GM21717 (cell line): ENCODE measurements at regions not wholly inside any gene's neighbourhood (a gene's known extent, or its start where the extent isn't known, plus 50 kb on each side); places are given as distances from the start of the nearest gene placed in this dataset.
"Not testable (repeated sequence)": the region's sequence is repeated elsewhere in the genome, so short reads cannot be mapped to it uniquely, and the experiment has no call there.

ENCODE experiments used
- ATAC-seq: cut with Tn5 transposase; IDR thresholded peaks from one replicate; pipeline ENCODE4 v1.9.1; 2021; ENCODE audit warnings: mild to moderate bottlenecking, moderate library complexity; ENCODE audit not compliant: unreplicated experiment

GRCh38 chr4:128457726-128458125 is 170.1 kb upstream of the PGRMC2 start:
- no peak for ATAC-seq

GRCh38 chr4:128456171-128456570 is 168.6 kb upstream of the PGRMC2 start:
- ATAC-seq, result no peak

DNA sequence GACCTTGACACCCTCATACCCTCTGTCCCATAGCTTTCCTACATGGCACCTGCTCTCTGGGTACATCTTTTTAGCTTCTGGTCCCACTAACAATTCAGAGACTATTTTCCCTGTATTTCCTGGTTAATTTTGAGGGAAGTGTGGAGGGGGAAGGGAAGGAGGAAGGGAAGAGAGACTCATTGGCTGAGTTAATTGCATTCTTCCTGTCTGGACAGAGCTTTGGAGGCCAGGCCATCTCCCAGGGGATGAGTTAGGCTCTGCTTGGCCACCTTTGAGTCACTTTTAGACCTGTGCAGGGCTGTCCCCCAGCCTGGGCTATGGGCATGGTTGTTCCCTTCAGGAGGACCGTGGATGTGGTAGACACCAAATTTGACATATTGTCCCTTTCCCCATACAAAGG is 167.9 kb upstream of the PGRMC2 start:
- ATAC-seq, result no peak

- ATAC-seq, result no peak
Measured at GRCh38 chr4:128454881-128455280, 167.3 kb upstream of the PGRMC2 start.

DNA sequence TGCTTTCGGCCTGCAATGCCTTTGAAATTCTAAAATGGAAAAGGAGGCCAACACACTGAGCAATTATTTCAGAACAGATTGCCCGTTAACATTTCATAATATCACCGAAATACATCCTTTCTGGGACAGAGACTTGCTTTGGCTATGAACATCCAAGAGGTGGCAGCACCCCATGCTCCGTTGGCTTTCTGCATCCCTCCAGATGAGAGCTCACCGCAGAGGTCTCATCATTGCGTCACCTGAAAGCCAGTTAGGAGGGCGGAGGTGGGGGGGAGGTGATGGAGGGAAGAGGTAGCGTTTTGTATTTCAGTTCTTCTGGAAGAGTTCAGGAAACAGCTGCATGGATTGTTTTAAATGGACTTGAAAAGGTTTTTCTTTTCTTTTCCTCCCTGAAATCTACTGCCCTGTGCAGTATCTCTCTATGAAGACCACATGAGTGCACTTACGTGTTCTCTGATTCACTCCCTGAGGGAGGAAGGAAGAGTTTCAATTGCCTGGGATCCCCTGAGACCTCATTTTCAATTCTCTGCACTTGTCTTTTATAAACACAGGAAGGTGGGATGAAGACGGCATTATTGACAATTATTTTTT is 166.8 kb upstream of the PGRMC2 start:
- ATAC-seq, result peak; percentile 99

DNA sequence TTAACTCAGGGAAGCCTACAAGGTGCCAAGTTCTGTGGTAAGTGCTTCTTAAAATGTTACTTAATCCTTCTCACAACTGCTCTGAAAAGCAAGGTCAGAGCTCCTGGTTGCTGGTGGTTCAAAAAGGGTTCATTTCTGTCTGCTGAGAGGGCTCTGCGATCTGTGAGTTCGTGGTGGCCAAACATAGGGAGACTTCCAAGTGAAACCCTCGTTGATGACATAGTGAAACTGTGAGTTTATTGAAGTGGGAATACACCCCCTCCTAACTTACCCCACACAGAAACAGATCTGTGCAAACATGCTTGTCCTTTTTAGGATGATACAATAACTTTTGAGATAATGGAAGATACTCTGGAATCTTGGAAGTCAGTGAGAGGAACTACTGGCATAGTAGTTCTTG is 164.8 kb upstream of the PGRMC2 start:
- no peak for ATAC-seq

DNA sequence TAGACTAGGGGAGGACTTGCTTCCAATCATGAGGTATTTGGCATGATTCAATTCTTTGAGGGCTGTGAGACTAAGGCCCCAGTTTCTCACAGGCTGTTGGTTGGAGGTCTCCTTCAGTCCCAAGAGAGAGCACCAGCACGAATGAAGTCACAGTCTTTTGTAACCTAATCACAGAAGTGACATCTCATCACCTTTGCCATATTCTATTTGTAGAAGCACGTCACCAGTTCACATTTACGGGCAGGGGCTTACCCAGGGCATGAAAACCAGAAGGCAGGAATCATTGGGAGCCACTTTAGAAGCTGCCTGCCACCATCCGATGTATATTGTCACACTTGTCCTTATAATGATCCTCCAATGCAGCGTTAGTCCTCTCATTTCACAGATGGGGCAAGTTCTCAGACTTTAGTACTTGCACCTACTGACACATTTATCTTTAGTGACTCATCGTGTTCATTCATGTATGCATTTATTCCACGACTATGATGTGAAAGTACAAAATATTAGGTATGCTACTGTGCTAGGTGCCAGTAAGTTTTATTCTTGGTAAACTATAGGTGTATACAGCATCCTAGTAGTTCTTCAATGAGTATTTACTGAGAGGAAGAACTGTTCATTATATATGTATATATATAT is 163.8 kb upstream of the PGRMC2 start:
- no peak for ATAC-seq

DNA sequence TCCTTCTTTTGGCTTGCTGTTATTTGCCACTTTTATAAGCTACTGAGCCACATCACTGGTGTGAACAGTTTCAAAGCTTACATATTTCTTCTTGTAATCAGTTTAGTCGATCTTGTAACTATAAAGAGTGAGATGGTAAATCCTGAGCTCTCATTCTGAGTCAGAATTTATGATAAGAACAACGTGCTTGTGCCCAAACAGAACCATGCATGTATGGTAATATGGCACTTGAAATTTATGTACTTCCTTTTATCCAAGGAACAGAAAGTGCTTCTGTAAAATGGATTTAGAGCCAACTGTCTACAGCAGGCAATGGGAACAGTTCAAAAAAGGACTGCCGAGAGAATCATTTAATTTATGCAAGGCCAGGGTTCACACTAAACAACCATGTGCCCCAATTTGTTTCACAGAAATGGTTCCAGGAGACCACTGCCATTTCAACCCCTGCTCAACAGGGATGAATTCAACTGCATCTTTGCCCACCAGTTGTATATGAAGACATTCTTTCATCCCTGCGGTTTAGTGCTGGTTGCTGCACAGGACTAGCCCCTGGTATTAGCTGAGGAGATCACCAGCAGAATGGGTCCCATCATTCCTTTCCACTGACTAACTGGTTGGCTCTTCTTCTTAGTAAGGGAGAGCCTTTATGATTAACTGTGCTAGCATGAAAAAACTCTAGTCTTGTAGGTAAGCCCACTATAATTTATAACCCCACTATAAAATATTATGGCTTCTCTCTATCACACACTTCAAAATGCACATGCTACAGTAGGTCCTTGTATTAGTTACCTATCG is 162.9 kb upstream of the PGRMC2 start:
- ATAC-seq, result no peak

DNA sequence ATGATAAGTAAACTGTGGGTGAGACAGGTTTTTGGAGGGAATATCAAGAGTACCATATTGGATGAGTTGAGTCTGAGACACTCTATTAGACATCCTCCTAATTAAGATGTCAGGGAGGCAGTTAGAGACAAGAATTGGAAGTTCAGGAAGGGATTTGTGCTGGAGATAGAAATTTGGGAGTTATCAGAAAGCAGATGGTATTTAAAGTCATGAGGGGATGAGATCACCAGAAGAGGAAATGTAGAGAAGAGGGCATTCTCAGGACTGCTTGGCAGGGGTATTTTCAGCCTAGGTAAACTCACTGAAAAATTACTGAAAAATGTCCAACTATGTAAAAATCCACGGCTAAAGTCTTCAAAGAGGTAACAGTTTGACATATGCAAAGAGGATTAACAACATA is 161.6 kb upstream of the PGRMC2 start:
- no peak for ATAC-seq

DNA sequence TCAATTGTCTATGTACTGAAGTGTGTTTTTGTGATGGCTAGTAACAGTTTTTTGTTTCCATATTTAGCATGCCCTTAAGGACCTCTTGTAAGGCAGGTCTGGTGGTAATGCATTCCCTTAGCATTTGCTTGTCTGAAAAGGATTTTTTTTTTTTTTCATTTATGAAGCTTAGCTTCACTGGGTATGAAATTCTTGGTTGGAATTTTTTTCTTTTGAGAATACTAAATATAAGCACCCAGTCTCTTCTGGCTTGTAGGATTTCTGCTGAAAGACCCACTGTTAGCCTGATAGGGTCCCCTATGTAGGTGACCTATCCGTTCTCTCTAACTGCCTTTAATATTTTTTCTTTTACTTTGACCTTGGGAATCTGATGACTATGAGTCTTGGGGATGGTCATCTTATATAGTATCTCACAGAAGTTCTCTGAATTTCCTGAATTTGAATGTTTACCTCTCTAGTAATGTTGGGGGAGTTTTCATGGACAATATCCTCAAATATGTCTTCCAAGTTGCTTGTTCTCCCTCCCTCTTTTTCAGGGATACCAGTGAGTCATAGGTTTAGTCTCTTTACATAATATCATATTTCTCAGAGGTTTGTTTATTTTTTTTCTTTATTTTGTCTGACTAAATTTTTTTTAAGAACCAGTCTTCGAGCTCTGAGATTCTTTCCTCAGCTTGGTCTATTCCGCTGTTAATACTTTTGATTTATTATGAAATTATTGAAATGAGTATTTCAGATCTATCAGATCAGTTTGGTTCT is 157.1 kb upstream of the PGRMC2 start:
- ATAC-seq, result no peak

GRCh38 chr4:128440923-128441322 is 153.3 kb upstream of the PGRMC2 start:
- ATAC-seq, result no peak

- ATAC-seq, result not testable (repeated sequence)
Measured at GRCh38 chr4:128437023-128437422, 149.4 kb upstream of the PGRMC2 start.

DNA sequence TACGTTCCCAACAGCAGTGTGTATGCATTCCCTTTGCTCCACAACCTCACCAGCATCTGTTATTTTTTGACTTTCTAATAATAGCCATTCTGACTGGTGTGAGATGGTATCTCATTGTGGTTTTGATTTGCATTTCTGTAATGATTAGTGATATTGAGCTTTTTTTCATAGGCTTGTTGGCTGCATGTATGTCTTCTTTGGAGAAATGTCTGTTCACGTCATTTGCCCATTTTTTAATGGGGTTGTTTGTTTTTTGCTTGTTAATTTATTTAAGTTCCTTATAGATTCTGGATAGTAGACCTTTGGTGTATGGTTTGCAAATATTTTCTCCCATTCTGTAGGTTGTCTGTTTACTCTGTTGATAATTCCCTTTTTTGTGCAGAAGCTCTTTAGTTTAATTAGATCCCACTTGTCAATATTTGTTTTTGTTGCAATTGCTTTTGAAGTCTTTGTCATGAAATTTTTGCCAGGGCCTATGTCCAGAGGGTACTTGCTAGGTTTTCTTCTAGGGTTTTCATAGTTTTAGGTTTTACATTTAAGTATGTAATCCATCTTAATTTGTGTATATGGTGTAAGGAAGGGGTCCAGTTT is 141.5 kb upstream of the PGRMC2 start:
- not testable (repeated sequence) for ATAC-seq

DNA sequence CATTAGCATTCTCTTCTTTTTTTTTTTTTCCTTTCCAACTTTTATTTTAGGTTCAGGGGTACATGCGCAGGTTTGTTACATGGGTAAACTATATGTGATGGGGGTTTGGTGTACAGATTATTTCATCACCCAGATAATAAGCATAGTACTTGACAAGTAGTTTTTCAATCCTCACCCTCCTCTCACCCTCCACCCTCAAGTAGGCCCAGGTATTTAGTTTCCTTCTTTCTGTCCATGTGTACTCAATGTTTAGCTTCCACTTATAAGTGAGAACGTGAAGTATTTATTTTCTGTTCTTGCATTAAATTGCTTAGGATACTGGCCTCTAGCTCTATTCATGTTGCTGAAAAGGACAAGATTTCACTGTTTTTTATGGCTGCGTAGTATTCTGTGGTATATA is 140.8 kb upstream of the PGRMC2 start:
- ATAC-seq, result no peak

DNA sequence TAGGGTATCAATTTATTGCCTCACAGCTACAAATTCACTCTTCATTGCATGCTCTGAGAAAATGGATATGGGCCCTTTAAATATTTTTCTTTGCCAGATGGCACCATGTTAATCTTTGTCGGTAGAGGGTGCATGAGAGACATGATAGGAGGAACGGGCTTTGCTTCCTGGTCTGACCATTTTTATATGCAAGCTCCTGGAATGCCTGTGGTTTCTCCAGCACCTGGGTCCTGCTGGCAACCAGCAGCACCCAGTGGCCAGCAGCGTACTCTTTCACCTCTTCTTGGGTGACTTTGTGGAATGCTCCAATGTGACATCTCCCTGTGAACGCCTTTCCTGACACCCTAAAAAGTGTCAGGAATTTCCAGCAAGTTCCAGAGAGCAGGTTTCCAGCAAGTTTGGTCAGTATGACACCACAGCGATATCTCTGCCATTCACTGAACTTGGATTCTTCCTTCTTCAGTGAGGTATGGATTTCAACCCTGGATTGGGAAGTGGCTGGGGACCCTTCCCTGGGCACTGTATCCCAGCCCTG is 140.3 kb upstream of the PGRMC2 start:
- no peak for ATAC-seq

GRCh38 chr4:128424527-128425497 is 137.2 kb upstream of the PGRMC2 start:
- ATAC-seq, result no peak

DNA sequence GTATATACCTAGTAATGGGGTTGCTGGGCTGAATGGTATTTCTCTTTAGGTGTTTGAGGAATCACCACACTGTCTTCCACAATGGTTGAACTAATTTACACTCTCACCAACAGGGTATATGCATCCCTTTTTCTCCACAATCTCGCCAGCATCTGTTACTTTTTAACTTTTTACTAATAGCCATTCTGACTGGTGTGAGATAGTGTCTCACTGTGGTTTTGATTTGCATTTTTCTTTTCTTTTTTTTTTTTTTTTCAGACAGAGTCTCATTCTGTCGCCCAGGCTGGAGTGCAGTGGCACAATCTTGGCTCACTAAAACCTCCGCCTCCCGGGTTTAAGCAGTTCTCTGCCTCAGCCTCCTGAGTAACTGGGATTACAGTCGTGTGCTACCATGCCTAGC is 134.7 kb upstream of the PGRMC2 start:
- peak; percentile 53 for ATAC-seq

GRCh38 chr4:128416921-128417320 is 129.3 kb upstream of the PGRMC2 start:
- no peak for ATAC-seq

- ATAC-seq, result no peak
Measured at GRCh38 chr4:128410037-128410436, 122.4 kb upstream of the PGRMC2 start.

- no peak for ATAC-seq
Measured at GRCh38 chr4:128403586-128403985, 116.0 kb upstream of the PGRMC2 start.
